Keratinocyte (primary cell): ENCODE measurements at regions not wholly inside any gene's neighbourhood (a gene's known extent, or its start where the extent isn't known, plus 50 kb on each side); places are given as distances from the start of the nearest gene placed in this dataset.
"Not testable (repeated sequence)": the region's sequence is repeated elsewhere in the genome, so short reads cannot be mapped to it uniquely, and the experiment has no call there.

ENCODE experiments used
- DNase-seq: peaks from one replicate; pipeline ENCODE4 v3.0.0-alpha.2; 2011; ENCODE audit warnings: low read depth, missing footprints, low spot score
- FAIRE-seq: peaks from 2 replicates; lab custom pipeline; 2011; peaks lifted over from hg19 to GRCh38; lab: Jason Lieb, UNC
- H2AFZ ChIP-seq: 2 replicates; pipeline ENCODE4 v1.6.0; 2012; ENCODE audit warnings: low read length, control low read depth, inconsistent platforms; ENCODE audit not compliant: control insufficient read depth
- H3K27ac ChIP-seq: 2 replicates; pipeline ENCODE4 v1.5.1; 2011; ENCODE audit warnings: low read length; ENCODE audit not compliant: control insufficient read depth, insufficient read depth
- H3K27me3 ChIP-seq: 3 replicates; pipeline ENCODE4 v1.6.0; 2011; ENCODE audit warnings: low read length; ENCODE audit not compliant: control insufficient read depth, insufficient read depth; ENCODE audit errors: extremely low read depth
- H3K36me3 ChIP-seq, 2 experiments: 2 replicates in 1 of 2; 3 replicates in 1 of 2; pipeline ENCODE4 v1.5.1; 2011; ENCODE audit warnings: low read length in 2 of 2, mild to moderate bottlenecking in 1 of 2; ENCODE audit not compliant: control insufficient read depth in 2 of 2, insufficient read depth in 2 of 2; ENCODE audit errors: extremely low read depth in 1 of 2
- H3K4me1 ChIP-seq: 3 replicates; pipeline ENCODE4 v1.5.1; 2011; ENCODE audit warnings: low read length; ENCODE audit not compliant: control insufficient read depth, insufficient read depth; ENCODE audit errors: extremely low read depth
- H3K4me2 ChIP-seq: 3 replicates; pipeline ENCODE4 v1.6.0; 2011; ENCODE audit warnings: low read depth, low read length; ENCODE audit not compliant: control insufficient read depth, insufficient read depth; ENCODE audit errors: extremely low read depth
- H3K4me3 ChIP-seq, 3 experiments: fragments of 200-600 bp in 1 of 3; sonication (generic) in 1 of 3; 2 replicates in 2 of 3; 3 replicates in 1 of 3; pipeline ENCODE4 v1.5.1; 2011 to 2016; ENCODE audit warnings: low read length in 3 of 3, mild to moderate bottlenecking in 3 of 3, control low read depth in 2 of 3, inconsistent platforms in 1 of 3, low read depth in 1 of 3, mixed read lengths in 1 of 3, mixed run types in 1 of 3, moderate library complexity in 1 of 3; ENCODE audit not compliant: control insufficient read depth in 2 of 3, insufficient read depth in 2 of 3; ENCODE audit errors: extremely low read depth in 1 of 3
- H3K79me2 ChIP-seq: 2 replicates; pipeline ENCODE4 v1.6.0; 2012; ENCODE audit warnings: low read length; ENCODE audit not compliant: control insufficient read depth, insufficient read depth
- H3K9ac ChIP-seq: 3 replicates; pipeline ENCODE4 v1.6.0; 2011; ENCODE audit warnings: low read length; ENCODE audit not compliant: control insufficient read depth, insufficient read depth; ENCODE audit errors: extremely low read depth
- H3K9me1 ChIP-seq: 3 replicates; pipeline ENCODE4 v1.6.0; 2011; ENCODE audit warnings: low read length; ENCODE audit not compliant: control insufficient read depth, insufficient read depth; ENCODE audit errors: extremely low read depth
- H3K9me3 ChIP-seq: 2 replicates; pipeline ENCODE4 v1.5.1; 2012; ENCODE audit warnings: low read depth, low read length; ENCODE audit not compliant: control insufficient read depth
- H4K20me1 ChIP-seq: 3 replicates; pipeline ENCODE4 v1.6.0; 2011; ENCODE audit warnings: low read length; ENCODE audit not compliant: control insufficient read depth, insufficient read depth; ENCODE audit errors: extremely low read depth
- dilution Hi-C: fragments of 300-500 bp; cut with MboI; formaldehyde crosslinking; loops from one replicate; pipeline ENCODE4 v1.7.0; 2020; ENCODE audit warnings: low sequenced_read_pairs; ENCODE audit not compliant: extremely low pct_ligation_motif_present

DNA sequence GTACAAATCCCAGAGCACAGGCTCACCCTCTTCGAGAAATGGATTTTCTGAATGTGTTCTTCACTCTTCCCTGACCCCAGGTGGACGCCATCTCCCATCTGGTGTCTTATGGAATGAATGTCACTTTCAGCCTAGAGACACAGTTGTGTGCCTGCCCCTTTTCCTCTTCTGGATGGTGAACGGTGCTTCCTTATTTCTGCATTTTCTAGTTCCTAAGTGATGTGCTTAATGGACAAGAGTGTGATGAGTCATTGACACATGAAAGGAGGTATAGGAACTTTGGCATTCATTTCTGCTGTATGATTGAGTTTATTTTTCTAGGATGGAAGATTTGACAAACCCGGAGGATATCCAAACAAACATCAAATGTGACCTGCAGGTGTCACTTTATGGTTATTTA lies 114.9 kb upstream of the PTPN20 start:
- H3K9me3 ChIP-seq, FAIRE-seq, H3K79me2 ChIP-seq, H3K4me3 ChIP-seq, dilution Hi-C loops, DNase-seq, H3K9ac ChIP-seq, H3K4me2 ChIP-seq, H3K4me1 ChIP-seq, H3K27ac ChIP-seq, H3K27me3 ChIP-seq, H2AFZ ChIP-seq, H3K9me1 ChIP-seq, H4K20me1 ChIP-seq, H3K36me3 ChIP-seq: not testable (repeated sequence)

GRCh38 chr10:46802010-46802409 lies 109.2 kb upstream of the PTPN20 start:
- H3K4me1 ChIP-seq, H4K20me1 ChIP-seq, FAIRE-seq, H3K27me3 ChIP-seq, H3K79me2 ChIP-seq, H3K4me3 ChIP-seq, H2AFZ ChIP-seq, H3K9me3 ChIP-seq, H3K9ac ChIP-seq, H3K36me3 ChIP-seq, H3K4me2 ChIP-seq, dilution Hi-C loops, DNase-seq, H3K9me1 ChIP-seq, H3K27ac ChIP-seq: not testable (repeated sequence)

GRCh38 chr10:46803082-46803481 lies 108.1 kb upstream of the PTPN20 start:
- dilution Hi-C loops, H4K20me1 ChIP-seq, H3K4me2 ChIP-seq, FAIRE-seq, H3K9me3 ChIP-seq, H3K9ac ChIP-seq, H3K79me2 ChIP-seq, H2AFZ ChIP-seq, H3K27me3 ChIP-seq, H3K36me3 ChIP-seq, DNase-seq, H3K4me3 ChIP-seq, H3K4me1 ChIP-seq, H3K27ac ChIP-seq, H3K9me1 ChIP-seq: not testable (repeated sequence)

- H3K4me3 ChIP-seq, dilution Hi-C loops, H3K27me3 ChIP-seq, FAIRE-seq, H2AFZ ChIP-seq, H3K27ac ChIP-seq, H3K4me2 ChIP-seq, DNase-seq, H3K9ac ChIP-seq, H3K36me3 ChIP-seq, H4K20me1 ChIP-seq, H3K9me3 ChIP-seq, H3K79me2 ChIP-seq, H3K4me1 ChIP-seq, H3K9me1 ChIP-seq: not testable (repeated sequence)
Observed at GRCh38 chr10:46810222-46810621, 101.0 kb upstream of the PTPN20 start.

DNA sequence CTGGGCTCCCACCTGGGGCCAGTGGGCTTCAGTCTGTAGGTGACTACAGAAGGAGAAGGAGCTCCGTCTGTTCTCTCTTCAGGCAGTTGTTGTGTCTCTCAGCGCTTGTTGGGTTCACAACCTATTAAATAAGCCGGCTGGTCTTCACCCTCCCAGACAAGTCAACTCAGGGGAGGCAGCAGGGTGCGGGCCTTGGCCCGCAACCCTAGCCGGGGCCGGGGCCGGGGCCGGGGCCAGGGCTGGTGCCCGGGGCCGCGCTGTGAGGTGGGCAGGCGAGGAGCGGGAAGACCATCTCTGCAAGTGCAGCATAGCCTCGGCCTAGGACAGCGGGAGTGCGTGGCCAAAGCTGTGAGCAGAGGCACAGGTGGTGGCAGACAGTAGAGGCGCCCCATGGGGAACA lies 95.1 kb upstream of the PTPN20 start:
- dilution Hi-C loops, FAIRE-seq, H3K9ac ChIP-seq, H3K36me3 ChIP-seq, H3K79me2 ChIP-seq, H3K27ac ChIP-seq, H3K4me3 ChIP-seq, DNase-seq, H3K4me2 ChIP-seq, H3K27me3 ChIP-seq, H3K9me1 ChIP-seq, H4K20me1 ChIP-seq, H2AFZ ChIP-seq, H3K4me1 ChIP-seq, H3K9me3 ChIP-seq: not testable (repeated sequence)
